Inflammatory macrophage (primary cell): ENCODE measurements at regions not wholly inside any gene's neighbourhood (a gene's known extent, or its start where the extent isn't known, plus 50 kb on each side); places are given as distances from the start of the nearest gene placed in this dataset.

ENCODE experiments used
- DNase-seq, 2 donors: peaks; one replicate each; pipeline ENCODE4 v3.0.0-alpha.2; 2020 to 2022

DNA sequence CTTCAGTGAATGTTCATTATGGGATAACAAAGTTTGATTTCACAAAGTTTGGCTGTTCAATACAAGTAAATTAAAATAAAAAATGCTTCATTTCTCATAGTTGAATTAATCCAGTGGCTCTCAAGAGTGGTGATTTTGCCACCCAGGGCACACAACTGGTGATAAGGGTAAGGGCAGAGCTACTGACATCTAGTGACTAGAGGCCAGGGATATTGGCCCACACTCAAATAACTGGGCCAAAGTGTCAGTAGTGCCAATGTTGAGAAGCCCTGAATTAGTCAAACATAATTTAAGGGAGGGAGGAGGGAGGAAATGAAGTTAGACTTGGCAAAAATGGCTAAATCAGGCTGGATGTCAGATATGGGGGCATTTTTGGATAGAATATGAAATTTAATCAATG lies 880.5 kb upstream of the ADGRL4 start:
- DNase-seq, result no peak

DNA sequence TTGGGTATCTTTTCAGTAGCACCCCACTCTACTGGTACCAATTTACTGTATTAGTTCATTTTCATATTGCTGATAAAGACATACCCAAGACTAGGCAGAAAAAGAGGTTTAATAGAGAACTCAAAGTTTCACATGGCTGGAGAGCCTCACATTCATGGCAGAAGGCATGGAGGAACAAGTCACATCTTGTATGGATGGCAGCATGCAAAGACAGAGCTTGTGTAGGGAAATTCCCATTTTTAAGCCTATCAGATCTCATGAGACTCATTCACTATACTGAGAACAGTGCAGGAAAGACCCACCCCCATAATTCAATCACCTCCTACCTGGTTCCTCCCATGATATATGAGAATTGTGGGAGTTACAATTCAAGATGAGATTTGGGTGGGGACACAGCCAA lies 878.6 kb upstream of the ADGRL4 start:
- no peak for DNase-seq

DNA sequence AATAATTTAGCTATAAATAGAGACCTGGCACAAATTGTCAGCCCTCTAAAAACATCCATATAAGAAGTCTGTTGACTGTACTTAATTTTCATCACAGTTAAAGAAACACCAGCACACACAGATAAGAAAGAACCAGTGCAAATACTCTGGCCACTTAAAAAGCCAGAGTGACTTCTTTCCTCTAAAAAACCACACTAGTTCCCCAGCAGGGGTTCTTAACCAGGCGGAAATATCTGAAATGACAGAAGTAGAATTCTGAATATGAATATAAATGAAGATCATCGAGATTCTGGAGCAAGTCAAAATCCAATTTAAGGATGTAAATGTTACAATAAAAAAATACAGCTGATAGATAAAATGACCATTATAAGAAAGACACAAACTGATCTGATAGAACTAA lies 870.6 kb upstream of the ADGRL4 start:
- DNase-seq, result no peak

DNA sequence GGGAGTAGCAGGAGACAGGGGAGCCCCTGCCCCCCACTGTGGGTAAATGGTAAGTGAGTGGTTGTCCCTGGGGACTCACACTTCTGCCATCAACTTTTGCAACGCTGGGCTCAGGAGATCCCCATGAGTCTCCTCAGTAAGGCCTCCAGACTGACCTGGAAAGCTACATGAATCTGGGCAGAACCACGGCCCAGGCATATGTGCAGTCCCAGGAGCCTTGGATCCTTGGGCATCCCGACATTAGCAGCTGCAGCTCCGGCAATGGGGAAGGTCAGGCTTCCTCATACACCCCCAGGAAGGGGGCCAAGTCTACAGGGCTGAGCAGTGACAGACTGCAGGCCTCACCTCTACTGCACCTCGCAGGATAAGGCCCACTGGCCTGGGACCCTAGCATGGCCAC lies 868.7 kb upstream of the ADGRL4 start:
- no peak for DNase-seq

GRCh38 chr1:79874289-79874688 lies 867.8 kb upstream of the ADGRL4 start:
- no peak for DNase-seq

- no peak for DNase-seq
Observed at GRCh38 chr1:79859212-79859948, 852.9 kb upstream of the ADGRL4 start.

GRCh38 chr1:79852004-79852403 lies 845.5 kb upstream of the ADGRL4 start:
- no peak for DNase-seq

GRCh38 chr1:79849388-79849787 lies 842.9 kb upstream of the ADGRL4 start:
- DNase-seq, result no peak

DNA sequence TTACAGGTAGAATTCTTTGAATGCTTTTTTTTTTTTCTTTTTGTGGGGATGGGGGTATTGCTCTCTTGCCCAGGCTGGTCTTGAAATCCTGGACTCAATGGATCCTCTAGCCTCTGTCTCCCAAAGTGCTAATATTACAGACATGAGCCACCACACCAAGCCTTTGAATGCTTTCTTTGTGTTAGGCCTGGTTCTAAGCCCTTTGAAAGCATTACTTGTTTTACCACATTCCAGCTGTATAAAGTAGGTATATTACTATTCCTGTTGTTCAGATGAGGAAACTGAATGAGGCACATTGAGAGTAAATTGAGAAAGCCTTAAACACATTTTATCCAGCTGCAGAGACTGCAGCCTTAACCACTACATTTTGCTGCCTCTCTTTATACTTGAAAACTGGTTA lies 841.8 kb upstream of the ADGRL4 start:
- no peak for DNase-seq

- no peak for DNase-seq
Observed at GRCh38 chr1:79847700-79848099, 841.2 kb upstream of the ADGRL4 start.

DNA sequence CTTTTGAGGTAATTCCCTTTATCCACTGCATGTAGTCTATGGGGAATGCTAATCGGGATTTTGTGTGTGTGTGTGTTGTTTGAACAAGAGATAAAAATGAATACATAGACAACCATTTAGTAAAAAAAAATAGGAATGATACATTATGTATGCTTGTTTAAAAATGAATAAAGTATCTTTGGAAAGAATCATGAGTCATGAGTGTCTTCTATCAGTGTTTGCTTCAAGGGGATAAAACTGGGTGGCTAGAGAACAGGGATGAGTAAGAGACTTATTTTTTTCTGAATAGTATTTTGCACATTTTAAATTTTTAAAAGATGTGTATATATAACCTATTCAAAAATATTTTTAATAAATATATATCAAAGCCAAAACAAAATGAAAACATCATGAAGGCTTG lies 839.4 kb upstream of the ADGRL4 start:
- no peak for DNase-seq

DNA sequence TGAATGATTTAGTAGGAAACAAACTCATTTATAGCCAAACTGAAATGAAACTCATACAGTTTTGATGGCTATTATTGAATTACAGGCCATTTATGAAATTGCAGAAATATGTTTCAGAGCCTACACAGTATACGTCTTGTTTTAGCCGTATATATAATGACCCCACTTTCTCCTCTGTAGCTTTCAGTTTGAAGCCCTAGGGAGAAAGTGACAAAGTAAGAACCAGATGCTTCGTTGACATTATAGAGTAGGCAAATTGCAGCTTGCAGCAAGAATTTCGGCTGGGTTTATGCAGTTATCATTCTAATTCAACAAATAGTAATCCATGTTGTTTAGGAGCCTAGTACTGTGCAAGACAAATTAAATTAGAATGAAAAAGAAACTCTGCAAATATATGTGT lies 836.3 kb upstream of the ADGRL4 start:
- no peak for DNase-seq

GRCh38 chr1:79839882-79840281 lies 833.4 kb upstream of the ADGRL4 start:
- DNase-seq, result no peak

GRCh38 chr1:79827446-79827845 lies 820.9 kb upstream of the ADGRL4 start:
- no peak for DNase-seq

- DNase-seq, result no peak
Observed at GRCh38 chr1:79825551-79825950, 819.0 kb upstream of the ADGRL4 start.

- DNase-seq, result no peak
Observed at GRCh38 chr1:79822053-79822452, 815.5 kb upstream of the ADGRL4 start.

DNA sequence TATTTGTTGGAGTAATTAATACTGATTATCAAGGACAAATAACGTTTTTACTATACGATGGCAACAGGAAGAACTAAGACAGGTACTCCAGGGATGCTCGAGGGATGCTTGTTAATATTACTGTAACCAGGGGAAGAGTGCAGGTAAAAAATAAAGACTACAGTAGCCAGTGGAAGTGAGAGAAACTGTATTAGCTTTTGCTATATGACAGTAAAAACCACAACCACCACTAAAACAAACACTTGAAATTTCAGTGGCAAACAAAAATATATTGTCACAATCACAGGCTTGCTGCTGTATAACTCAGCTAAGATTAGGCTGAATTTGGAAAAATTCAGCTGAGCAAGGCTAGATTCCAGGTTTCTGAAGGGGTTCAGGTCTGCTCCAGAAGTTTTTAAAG lies 812.6 kb upstream of the ADGRL4 start:
- no peak for DNase-seq

DNA sequence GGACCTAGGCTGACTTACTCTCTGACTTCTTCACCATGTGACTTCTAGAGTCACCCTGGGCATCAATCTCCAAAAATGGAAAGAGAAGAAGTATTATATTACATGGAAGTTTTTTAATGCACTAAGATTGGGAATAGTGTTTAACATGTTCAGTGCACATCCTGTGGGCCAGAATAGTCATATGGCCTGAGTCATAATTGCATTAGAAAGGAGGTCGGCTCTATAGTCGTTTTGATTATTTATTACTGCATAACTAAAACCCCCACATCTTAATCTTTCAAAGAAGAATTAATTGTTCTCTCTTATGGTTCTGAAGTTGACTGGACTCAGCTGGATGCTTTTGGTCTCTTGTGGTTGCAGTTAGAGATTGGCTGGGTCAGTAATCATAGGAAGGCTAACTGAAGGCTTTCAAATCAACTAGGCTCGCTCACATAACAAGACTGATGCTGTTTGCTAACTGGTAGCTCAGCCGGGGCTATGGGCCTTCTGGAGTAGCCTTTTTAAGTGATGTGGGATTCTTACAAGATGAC lies 810.6 kb upstream of the ADGRL4 start:
- DNase-seq, result no peak

- no peak for DNase-seq
Observed at GRCh38 chr1:79815115-79815514, 808.6 kb upstream of the ADGRL4 start.

- DNase-seq, result no peak
Observed at GRCh38 chr1:79811173-79811572, 804.6 kb upstream of the ADGRL4 start.

GRCh38 chr1:79808816-79809475 lies 802.4 kb upstream of the ADGRL4 start:
- DNase-seq, result no peak

DNA sequence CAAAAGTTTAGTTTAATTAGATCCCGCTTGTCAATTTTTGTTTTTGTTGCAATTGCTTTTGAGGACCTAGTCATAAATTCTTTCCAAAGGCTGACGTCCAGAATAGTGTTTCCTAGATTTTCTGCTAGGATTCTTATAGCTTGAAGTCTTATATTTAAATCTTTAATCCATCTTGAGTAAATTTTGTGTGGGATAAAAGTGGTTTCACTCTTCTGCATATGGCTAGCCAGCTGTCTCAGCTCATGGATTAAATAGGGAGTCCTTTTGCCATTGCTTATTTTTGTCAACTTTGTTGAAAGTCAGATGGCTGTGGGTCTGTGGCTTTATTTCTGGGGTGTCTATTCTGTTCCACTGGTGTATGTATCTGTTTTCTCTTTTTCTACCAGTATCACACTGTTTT lies 801.3 kb upstream of the ADGRL4 start:
- DNase-seq, result no peak

DNA sequence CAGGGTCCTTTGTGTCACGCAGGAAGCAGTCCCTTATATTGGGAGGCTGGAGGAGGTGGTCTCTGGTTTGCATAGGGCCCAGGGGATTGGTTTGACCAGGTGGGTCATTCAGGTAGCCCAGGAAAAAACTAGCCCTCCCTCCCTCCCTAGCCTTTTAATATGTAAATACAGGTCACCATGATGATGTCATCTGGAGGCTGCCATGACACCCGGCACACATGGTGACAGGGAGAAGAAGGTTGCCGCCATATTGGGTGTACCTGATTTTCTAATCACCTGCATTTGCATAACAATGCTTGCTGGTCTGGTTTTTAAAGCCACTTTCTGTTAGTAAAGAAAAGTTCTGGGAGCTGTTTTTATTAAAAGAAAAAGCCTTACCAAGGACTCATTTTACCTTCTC lies 791.0 kb upstream of the ADGRL4 start:
- no peak for DNase-seq

GRCh38 chr1:79796434-79796833 lies 789.9 kb upstream of the ADGRL4 start:
- DNase-seq, result no peak
